T-helper 2 cell (primary cell): ENCODE measurements at regions not wholly inside any gene's neighbourhood (a gene's known extent, or its start where the extent isn't known, plus 50 kb on each side); places are given as distances from the start of the nearest gene placed in this dataset.
"Not testable (repeated sequence)": the region's sequence is repeated elsewhere in the genome, so short reads cannot be mapped to it uniquely, and the experiment has no call there.

Experiments used
- DNase-seq, 5 experiments: peaks; one replicate each; pipeline versions ENCODE4 v3.0.0 to v3.0.0-alpha.2; 2012 to 2022

GRCh38 chrX:151042842-151043241 lies 59.7 kb downstream of the HMGB3 start:
- DNase-seq, result no peak

- not testable (repeated sequence) for DNase-seq
Measured at GRCh38 chrX:151066373-151066772, 83.2 kb downstream of the HMGB3 start.

GRCh38 chrX:151073767-151074166 lies 90.6 kb downstream of the HMGB3 start:
- DNase-seq, result no peak

GRCh38 chrX:151081016-151081415 lies 95.4 kb upstream of the GPR50 start:
- no peak for DNase-seq

GRCh38 chrX:151082077-151082948 lies 94.1 kb upstream of the GPR50 start:
- peak; percentile 3 to 47 (median 27) for DNase-seq

- DNase-seq, result no peak
Measured at GRCh38 chrX:151084454-151084853, 91.9 kb upstream of the GPR50 start.

GRCh38 chrX:151085207-151085606 lies 91.2 kb upstream of the GPR50 start:
- DNase-seq, result no peak

- DNase-seq, result no peak
Measured at GRCh38 chrX:151088221-151088620, 88.2 kb upstream of the GPR50 start.

GRCh38 chrX:151099001-151099400 lies 77.4 kb upstream of the GPR50 start:
- DNase-seq, result no peak

GRCh38 chrX:151100799-151101198 lies 75.6 kb upstream of the GPR50 start:
- DNase-seq, result no peak

GRCh38 chrX:151113200-151113599 lies 63.2 kb upstream of the GPR50 start:
- DNase-seq, result not testable (repeated sequence)
